Activated CD4-positive, alpha-beta T cell treated with anti-CD3 and anti-CD28 coated beads for 48 hours (primary cell): ENCODE measurements at regions not wholly inside any gene's neighbourhood (a gene's known extent, or its start where the extent isn't known, plus 50 kb on each side); places are given as distances from the start of the nearest gene placed in this dataset.

Experiments
- DNase-seq: peaks from one replicate; pipeline ENCODE4 v3.0.0-alpha.2; 2020

DNA sequence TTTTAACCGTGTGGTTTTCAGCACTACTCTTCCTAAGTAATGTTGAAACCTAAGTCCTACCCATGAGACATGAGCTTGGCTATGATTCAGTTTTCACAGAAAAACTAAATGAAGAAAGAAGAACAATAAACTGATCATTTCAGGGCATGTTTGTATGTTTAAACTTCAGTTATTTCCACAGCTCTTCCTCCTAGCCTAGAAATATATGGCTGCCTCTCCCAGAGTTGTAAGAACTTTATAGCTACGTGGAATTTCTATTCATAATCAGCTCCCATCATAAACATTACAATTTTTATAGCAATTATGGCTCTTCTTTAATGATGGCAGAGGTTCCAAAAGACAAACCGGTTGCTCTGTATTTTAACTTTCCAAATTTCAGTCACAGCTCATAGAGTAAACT, 314.7 kb upstream of the ADAMTSL1 start:
- DNase-seq, result no peak

DNA sequence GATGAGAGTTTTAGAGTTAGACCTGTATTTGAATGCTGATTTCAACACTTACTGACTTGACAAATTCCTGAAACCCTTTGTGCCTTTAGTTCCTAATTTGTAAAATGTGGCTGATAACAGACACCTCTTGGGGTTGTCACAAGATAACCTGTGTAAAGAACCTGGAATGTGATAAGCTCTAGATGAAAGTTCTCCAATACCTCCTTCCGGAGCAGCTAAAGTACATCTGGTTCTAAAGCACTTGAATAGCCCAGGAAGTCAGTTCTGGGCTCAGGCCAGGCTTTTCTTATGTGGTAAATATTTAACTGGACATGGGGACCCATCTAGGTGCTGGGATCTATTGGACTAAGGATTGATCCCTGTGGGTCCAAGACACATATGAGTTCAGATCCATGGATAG, 310.8 kb upstream of the ADAMTSL1 start:
- DNase-seq, result no peak

DNA sequence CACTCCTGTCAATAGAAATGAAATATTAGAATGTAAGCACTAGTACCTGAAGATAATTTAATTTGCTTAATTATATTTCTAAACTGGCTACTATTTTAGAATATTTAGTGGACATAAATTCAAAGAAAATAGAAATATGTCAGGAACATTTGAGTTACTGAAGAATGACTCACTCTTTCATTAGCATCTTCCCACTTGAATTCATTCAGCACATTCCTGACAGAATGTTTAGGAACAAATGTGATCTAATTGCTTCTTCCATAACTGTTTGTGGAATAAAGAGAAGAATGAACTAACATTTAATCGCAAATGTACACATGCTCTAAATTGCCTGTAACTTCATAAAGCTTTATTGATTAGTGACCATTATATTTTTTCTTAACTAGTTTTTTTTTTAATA, 306.2 kb upstream of the ADAMTSL1 start:
- DNase-seq, result no peak

DNA sequence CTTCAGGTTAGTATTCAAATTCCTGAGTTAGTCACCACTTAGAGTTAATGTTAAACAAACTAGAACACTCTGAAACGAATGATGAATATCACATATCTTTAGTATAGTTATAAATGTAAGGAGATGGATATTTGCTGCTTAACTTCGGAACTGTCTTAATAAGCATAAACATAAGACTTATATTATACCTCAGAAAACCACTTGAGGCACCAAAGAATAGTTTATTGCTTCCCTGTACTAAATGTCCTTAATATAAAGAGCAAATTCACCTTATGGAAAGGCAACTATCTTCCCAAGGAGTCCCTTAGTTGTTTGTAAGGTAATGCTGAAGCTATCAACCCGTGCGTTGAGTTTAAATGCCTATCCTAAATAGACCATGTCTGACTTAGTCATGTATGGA, 300.0 kb upstream of the ADAMTSL1 start:
- DNase-seq, result no peak

DNA sequence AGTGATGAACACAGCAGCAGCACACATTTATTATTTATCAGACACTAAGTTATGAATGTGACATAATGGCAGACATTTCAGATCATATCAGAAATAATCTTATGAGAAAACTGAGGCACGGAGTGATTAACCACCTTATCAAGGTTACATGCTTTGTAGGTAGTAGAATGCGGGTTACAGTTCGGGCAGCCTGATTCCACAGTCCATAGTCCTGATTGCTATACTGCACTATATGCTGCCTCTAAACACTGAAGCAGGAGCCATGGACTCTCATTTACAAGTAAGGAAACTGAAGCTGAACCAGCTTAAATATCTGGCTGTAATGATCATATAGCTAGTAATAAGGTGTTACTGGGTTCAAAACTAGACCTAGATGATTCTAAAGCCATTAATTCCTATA, 291.3 kb upstream of the ADAMTSL1 start:
- no peak for DNase-seq

DNA sequence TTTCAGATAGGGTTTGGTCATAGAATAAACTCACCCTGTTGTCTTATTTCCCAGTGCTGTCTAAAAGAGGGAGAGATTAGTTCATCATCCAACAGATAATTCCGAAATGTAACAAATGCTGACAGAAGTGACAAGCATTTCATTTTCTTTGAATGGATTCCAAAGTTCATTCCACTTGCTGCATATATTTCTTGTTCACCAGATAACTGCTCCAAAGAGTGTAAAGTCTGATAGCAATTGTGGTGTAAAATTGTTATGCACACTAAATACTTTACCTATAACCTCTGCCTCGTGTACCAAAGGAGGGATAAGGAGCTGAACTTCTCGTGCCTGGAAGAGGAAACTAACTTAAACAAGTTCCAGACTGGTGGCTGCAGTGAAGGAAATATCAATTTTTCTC, 290.0 kb upstream of the ADAMTSL1 start:
- no peak for DNase-seq

DNA sequence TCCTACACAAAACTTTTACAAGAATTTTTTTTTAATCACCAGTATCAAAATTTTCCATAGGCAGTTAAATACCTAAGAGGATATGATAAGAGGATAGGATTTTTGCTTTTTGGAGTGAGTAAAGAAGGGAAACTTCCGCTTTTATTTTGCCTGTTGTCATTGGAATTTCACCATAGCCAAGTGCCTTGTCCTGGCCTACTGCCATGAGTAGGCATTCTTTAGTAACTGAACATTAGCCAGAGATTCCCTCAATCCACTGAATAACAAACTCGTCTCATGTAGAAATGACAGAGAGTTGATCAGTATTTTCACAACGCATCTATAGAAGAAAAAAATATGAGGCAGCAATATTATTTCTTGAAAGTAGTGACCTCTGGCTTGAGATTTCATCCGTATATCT, 289.6 kb upstream of the ADAMTSL1 start:
- no peak for DNase-seq

DNA sequence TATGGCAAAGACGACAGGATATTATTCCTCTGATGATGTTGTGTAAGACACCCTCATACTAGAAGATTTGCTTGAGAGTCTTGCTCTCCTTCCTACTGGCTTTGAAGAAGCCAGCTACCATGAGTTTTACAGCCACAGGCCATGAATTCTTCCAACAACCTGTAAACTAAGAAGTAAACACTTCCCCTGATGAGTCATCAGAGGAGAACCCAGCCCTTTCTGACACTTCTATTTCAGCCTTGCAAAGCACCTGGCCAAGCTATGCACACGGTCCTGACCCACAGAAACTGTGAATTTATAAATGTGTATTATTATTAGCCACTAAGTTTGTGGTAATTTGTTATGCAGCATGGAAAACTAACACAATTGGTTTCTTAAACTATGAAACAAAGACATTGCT, 288.8 kb upstream of the ADAMTSL1 start:
- DNase-seq, result no peak

DNA sequence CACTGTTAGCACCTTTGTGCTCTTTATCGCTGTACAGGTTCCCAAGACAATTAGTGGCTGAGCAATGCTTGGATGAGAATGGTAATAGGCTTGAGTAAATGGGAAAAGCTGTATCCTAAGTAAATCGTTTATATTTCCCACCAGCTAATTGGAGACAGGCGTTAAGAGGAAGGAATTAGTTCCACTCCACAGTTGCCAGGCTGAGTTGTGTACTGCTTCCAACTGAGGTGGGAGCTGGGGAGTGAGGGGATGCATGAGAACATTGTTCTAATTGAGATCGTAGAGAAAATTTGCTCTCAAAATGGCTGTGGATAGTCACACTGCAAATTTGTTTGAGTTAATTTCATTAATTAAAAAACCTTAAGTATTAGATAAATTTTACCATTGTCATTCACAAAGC, 285.0 kb upstream of the ADAMTSL1 start:
- no peak for DNase-seq

DNA sequence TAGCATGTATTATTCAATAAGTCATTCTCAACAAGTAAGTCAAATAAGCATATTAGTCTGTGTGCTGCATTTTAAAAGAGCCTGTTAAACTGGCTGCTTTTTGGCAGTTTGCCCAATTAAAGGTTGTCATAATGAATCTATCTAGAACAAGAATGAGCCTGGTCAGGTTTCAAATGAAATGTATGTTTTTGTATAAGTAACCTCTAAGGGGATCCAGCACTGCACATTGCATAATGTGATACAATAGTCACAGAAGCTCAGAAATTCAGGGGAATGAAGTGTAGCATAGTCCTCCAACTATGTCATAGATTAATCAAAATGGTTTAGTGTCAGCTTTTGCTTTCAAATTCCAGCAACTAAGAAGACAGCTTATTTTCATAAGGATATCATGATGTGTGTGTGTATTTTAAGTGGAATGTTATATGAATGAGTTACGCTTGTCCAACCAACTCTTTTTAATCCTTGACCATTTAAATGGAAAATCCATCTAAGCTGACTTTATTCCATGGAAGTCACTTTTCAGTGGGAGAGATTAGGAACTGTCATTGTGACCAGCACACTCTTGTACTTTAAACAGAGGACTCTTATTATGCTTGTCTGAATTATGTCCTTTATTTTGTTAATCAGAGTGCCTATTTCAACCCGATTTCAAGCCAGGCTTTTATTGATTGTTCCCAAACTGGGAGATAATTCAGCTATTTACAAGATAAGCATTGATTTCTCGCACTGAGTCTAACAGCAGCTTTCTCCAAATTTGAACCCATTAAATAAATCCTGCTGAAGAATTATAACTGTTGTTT, 283.9 kb upstream of the ADAMTSL1 start:
- DNase-seq, result no peak

DNA sequence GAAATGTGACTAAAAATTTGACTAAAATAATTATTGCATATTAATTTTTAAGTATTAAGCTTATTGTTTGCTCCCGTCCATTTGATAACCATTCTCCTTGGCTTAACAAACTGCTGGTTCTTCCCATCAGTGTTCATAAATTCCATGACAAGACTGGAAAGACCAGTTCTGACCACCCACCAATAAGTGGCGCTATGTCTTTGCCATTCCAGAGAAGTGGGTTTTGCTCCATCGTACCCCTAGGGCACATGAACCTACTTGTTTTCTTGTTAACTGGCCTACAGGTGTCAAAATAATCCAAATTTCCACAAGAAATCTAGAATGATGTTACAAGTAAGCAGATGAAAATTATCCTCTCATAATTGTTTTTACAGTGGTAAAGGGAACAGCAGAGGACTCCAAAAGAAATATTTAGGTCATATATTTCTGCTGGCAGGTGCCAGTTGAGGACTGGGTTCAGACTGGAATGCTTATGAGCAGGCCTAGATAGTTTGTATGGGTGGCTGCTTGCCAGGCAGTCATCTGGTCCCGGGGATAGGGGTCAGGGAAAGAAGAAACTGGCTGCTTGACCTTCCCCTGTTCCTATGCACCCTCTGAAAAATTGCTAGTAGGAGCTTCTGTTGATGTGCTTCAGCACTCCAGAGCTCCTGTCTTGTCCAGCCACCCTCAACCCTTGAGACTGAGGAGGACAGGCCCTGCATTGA, 283.1 kb upstream of the ADAMTSL1 start:
- DNase-seq, result no peak

DNA sequence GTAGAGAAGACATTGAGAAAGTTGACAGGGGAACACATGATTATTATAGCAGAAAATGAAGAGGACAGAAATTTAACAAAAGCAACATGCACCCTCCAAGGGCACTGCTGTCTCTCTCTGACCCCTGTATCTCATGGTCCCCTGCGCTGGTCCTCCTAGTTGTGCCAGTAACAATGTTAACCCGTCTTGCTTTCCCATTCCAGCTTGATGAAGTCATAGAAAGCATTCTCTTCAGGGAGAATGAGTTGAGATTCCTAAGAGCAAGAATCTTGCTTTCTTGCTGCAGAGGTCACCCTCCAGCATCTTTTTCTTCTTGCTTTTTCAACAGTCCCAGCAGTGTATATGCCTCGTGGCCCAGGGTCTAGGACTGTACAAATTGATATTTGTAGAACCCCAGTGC, 279.6 kb upstream of the ADAMTSL1 start:
- DNase-seq, result no peak

DNA sequence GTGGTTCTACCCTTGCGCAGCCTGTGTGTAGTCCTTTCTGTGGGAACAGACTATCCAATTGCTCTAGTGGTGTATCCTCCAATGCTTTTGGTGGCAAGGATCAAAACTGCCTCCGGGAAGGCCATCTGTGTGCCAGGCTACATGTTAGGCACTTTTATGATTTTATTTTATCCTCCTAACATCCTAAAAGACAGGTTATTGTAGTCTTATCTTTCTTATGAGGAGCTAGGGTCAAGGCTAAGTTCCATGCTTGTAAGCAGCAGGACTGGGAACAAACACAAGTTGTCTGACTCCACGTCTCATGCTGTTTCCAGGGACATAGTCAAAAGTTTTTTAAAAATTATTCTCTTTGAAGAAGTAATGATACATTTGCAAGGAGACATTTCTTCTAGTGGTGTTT, 278.7 kb upstream of the ADAMTSL1 start:
- no peak for DNase-seq

DNA sequence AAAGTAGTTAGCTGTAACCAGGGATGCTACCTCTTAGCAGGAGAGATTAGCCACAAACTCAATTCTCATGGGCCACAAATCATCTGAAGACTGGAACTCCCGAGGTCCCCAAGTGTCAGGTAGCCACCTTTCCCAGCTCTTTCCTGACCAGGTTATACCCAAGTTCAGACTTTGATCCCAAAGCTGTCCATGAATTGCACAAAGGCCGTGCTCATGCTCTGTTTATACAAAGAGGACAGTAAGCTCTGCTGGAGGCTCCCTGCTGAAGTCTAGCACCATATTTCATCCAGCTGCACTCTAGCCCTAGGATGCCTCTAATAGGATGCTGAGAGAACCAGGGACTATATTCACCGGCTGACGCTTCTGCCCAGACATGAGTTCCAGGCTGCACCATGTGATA, 271.0 kb upstream of the ADAMTSL1 start:
- DNase-seq, result no peak

DNA sequence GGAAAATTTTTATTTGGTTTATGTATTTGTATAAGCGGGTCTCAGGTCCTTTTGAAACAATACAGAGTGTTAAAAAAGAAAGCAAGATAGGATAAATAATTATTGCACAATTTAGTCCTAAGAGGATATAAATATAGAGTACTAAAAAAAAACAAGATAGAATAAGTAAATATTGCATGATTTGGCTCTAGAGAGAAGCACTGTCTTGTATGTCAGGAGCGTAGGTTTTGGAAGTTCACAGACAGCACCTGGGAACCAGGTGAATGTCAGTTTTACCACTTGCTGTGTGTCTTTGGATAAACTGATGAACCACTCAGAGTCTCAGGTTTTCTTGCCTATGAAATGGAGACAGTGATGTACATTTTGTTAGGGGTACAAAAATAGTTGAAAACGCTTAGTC, 266.2 kb upstream of the ADAMTSL1 start:
- no peak for DNase-seq

DNA sequence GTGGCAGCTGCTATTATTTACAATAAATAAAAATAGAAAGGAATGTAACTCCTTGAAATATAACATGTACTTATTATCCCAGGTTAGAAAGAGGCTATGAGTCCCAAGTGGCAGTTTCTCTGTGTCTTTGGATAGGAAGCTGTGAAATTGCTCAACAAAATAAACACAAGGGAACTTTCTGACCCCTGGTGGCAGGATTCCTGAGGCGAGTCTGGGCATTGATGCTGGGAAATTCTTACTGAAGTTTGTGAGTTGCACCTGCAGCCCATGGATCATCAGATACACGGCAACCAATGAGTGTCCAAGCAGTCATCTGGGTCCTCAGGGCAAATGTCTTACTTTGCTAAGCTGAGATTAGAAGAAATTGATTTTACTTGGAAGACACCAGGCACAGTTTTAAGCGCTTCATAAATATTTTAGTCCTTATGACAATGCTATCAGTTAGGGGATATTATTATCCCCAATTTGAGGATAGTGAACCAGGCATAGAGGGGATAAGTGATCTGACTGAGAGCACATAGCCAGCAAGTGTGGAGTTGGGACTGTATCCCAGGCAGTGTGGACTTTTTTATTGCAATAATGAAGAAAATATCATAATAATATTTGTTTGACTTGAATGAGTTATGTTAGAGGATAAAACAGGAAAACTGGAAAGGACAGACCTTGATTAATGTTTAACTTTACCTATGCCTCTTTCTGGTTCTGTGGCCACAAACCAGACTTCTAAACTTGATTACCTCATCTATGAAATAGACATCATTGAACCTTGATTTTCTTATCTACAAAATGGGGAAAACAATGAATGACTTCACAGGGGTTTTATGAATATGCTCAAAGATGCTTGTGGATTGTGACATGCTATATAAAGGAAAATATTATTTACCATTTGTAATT, 265.5 kb upstream of the ADAMTSL1 start:
- DNase-seq, result no peak

DNA sequence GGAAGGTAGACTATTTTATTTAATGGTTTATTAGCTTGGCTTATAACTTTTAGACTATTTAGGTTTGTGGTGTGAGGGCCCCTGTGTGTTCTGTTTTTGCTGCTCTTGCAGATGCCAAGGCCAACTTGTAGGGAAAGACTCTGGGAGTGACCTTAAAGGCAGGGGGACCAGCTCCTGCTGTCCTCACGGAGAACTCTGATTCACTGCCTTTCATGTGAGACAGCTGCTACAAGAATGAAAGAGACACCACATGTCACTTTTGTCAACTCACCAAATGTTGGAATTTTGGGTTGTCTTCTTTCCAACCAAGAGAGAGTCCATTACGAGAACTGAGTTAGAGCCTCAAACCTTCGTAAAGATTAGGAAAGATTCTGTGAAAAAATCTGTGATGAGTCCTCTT, 258.3 kb upstream of the ADAMTSL1 start:
- DNase-seq, result no peak

DNA sequence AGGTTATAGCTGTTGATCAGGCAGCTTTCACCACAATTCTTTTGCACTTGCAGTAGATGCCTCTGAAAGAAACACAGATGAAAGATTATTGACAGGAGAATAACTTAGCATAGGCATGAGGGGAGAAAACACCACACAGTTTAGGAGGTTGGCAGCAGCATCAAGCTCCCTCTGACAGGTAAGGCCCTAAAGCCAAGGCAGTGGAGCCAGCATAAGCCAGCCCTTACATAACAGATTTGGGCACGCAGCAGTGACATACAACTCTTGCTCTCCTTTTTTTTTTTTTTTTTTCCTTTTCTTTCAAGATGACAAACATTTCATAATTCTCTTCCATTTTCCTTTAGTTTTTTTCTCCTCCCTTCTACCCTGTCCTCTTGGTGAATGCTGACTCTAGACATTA, 257.6 kb upstream of the ADAMTSL1 start:
- DNase-seq, result no peak

DNA sequence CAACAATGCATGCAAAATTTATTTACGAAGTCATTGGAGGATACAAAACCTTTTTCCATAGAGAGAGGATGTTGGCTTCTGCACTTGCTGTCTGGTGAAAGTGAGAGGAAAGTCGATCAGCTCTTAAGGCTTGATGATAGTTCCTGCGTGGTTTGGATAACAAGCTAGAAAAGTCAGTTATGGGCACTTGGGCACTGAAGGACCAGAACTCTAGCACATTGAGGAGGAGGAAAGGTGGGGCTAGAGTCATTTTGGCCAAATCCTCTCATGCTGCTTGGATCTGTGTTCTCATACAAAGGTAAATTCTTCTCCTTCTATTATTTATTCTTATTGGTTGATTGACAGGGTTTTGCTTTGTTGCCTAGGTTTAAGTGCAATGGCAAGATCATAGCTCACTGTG, 245.9 kb upstream of the ADAMTSL1 start:
- DNase-seq, result no peak

DNA sequence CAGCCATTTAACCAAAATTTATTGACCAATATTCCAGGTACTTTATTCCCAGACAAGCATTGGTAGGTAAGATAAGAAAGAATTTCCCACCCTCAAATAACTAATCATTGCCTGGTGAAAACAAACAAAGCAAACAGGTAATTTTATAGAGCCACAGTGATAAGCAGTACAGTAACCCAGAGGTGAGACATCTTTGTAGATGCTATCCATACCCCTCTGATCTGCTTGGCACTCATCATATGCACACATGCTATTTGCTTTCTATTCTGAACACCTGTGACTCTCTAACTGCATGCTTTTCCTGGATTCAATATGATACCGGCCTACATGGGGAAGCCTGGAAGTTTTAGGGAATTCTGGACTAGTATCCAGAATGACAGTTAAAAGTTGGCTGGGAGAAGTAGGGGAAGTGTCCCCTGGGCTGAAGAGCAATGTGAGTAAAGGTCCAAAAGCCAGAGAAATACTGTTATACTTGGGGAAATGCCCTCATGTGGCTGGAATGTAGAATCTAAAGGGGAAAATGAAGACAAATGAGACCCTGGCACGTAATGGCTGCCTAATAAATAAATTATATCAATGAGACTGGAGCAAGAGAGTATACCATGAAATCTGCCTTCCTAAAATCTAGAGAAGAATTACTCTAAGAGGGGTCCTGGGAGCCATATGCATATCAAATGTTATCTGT, 243.8 kb upstream of the ADAMTSL1 start:
- DNase-seq, result no peak

DNA sequence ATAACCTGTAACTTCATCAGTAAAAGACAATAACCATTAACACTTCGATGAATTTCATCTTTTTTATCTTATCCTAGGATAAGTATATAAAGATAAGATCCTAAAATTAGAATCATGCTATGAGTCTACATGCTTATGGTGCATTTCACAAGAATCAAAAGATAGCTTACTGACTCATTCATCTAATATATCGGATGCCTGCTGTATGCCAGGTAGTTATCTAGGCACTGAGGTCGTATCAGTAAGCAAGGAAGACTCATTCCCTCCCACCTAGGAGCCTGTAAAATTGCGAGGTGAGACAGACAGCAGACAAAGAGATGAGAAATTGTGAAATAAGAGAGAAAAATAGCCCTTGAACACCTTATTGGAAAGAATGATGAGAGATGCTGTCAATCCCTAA, 240.6 kb upstream of the ADAMTSL1 start:
- DNase-seq, result no peak

DNA sequence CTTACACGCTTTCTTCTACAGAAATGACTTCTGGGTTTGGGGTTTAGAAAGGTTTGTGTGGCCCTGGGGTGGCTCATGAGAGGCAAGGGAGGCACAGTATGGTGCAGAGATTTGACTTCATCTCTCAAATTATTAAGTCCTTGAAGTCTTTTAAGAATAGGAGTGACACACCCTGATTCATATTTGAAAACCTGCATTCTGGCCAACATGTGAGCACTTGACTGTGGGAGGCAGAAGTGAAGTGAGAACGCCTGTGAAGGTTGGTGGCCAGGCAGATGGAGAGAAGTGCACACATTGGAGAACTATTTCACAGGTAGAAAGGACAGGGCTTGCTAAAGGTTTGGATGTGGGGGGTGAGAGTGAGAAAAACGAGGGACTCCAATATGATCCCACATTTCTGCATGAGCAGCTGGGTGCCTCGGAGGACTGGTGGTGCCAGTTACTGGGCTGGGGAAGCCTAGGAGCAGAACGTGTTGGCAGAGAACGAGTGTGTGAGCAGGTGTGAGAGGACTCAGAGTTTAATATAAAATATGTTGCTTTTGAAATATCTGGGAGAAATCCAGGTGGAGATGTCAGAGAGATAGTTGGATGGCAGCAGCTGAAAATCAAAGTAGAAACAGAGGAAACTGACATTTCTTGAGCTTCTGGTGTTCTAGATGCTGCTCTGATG, 240.0 kb upstream of the ADAMTSL1 start:
- no peak for DNase-seq
